ENCODE measurements at regions not wholly inside any gene's neighbourhood (a gene's known extent, or its start where the extent isn't known, plus 50 kb on each side); places are given as distances from the start of the nearest gene placed in this dataset.

DNA sequence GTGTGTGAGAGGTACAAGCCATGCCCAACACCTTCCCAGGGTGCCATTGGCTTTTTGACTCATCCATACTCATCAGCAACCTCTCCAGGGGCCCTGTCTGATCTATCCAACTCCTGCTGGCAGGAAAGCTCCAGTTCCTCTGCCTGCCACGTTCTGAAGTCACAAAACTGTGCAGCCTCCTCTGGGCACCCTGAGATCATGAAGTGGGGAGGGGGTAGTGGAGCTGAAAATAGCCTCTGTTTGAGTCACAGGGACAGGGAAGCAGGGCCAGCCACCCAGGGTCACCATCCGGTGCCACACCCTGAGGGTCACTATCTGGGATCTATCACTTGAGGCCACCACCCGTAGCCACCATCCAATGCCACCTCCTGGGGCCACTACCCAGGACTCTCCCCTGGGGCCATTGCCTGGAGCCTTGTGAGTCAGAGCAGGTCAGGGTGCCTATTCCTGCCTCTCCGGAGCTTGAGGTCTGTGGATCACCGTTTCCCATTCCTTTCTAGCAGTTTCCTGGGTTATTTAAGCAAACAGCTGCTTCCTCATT is 172.1 kb downstream of the NUFIP1 start:
- TF ChIP-seq POLR2A (IDR thresholded peaks at IDR 0.05) (no peak), POLR2AphosphoS5 (IDR thresholded peaks at IDR 0.05) (no peak)
- TF ChIP-seq, protein P1, sequence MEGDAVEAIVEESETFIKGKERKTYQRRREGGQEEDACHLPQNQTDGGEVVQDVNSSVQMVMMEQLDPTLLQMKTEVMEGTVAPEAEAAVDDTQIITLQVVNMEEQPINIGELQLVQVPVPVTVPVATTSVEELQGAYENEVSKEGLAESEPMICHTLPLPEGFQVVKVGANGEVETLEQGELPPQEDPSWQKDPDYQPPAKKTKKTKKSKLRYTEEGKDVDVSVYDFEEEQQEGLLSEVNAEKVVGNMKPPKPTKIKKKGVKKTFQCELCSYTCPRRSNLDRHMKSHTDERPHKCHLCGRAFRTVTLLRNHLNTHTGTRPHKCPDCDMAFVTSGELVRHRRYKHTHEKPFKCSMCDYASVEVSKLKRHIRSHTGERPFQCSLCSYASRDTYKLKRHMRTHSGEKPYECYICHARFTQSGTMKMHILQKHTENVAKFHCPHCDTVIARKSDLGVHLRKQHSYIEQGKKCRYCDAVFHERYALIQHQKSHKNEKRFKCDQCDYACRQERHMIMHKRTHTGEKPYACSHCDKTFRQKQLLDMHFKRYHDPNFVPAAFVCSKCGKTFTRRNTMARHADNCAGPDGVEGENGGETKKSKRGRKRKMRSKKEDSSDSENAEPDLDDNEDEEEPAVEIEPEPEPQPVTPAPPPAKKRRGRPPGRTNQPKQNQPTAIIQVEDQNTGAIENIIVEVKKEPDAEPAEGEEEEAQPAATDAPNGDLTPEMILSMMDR (IDR thresholded peaks at IDR 0.05 in 8 of 11, conservative IDR thresholded peaks at IDR 0.05 in 3 of 11): no peak

Data from spleen (tissue), 7 donors.